ENCODE measurements at regions not wholly inside any gene's neighbourhood (a gene's known extent, or its start where the extent isn't known, plus 50 kb on each side); places are given as distances from the start of the nearest gene placed in this dataset.

DNA sequence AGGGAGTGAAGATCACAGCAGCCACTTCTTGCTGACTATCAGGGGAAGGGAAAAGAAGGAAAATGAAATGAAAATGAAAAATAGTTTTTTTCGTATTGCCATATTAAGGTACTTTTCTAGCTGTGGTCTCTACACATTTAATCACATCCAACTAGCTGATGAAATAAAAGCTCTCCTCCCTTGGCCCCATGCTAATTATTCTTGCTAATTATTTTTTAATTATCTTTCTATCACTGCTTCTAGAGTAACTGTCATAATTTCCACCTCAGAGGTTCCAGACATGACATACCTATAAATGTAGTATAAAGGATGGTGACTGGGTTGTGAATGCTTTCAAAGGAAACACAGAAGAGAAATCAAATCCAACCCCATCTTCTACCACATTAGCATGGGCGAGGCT is 334.1 kb upstream of the MAN1A1 start:
- Histone ChIP-seq H3K14ac (ENCODE audit: insufficient read depth, low read length) (no peak overlapping the region), H4K20me1 (ENCODE audit: control insufficient read depth, insufficient read depth, insufficient read length) (no peaks in the 10 kb centered on the region), H3K79me2 (ENCODE audit: insufficient read depth, low read length) (no peaks in the 10 kb centered on the region), H3K27ac (ENCODE audit: insufficient read length, low read depth, low read length) (no peak overlapping the region), H3K23ac (ENCODE audit: insufficient read length, low read depth, low read length) (no peak overlapping the region), H4K8ac (replicated peaks; ENCODE audit: insufficient read length, low read depth, low read length) (no peak overlapping the region), H3K9me3 (ENCODE audit: control insufficient read depth, low read depth, low read length) (no peaks in the 10 kb centered on the region), H2BK5ac (ENCODE audit: insufficient read length, low read length) (no peak overlapping the region), H3K9ac (ENCODE audit: extremely low read depth, insufficient read length, low read length) (no peak overlapping the region), H3K56ac (ENCODE audit: insufficient read length, low read depth, low read length) (no peak overlapping the region), H3K18ac (ENCODE audit: insufficient read length, low read depth, low read length) (no peak overlapping the region), H2BK20ac (ENCODE audit: low read depth, low read length, poor library complexity, severe bottlenecking) (no peak overlapping the region), H2BK120ac (ENCODE audit: low read depth, low read length, poor library complexity, severe bottlenecking) (no peak overlapping the region), H2BK15ac (ENCODE audit: low read depth, low read length) (no peak overlapping the region), H3K79me1 (ENCODE audit: insufficient read depth, low read depth, low read length, poor library complexity, severe bottlenecking) (no peaks in the 10 kb centered on the region), H3K23me2 (ENCODE audit: insufficient read length, low read depth, low read length, poor library complexity, severe bottlenecking) (no peaks in the 10 kb centered on the region), H4K5ac (ENCODE audit: insufficient read length, low read depth, low read length) (no peak overlapping the region), H2BK12ac (ENCODE audit: insufficient read length, low read depth, low read length) (no peak overlapping the region), H4K91ac (ENCODE audit: insufficient read length, low read depth, low read length) (no peak overlapping the region), H3K4ac (ENCODE audit: low read depth, low read length) (no peak overlapping the region), H2AK5ac (ENCODE audit: insufficient read length, low read length) (no peak overlapping the region), H2AFZ (ENCODE audit: low read length) (no peak overlapping the region), H3K4me1 (ENCODE audit: insufficient read depth, low read length) (no peaks in the 10 kb centered on the region), H3T11ph (ENCODE audit: low read length) (no peak overlapping the region), H3K27me3 (ENCODE audit: insufficient read depth, low read length) (no peaks in the 10 kb centered on the region), H3K4me2 (ENCODE audit: insufficient read depth, insufficient read length, low read length) (no peak overlapping the region)
- no CpG with 5 or more reads among the region's 2 CpGs for WGBS (ENCODE audit: extremely low coverage, insufficient read length, low lambda C conversion rate)
- no peaks in the 10 kb centered on the region for H3K4me1 Mint-ChIP-seq
- H3K9me3 Mint-ChIP-seq = no peaks in the 10 kb centered on the region
- H3K36me3 Mint-ChIP-seq (ENCODE audit: insufficient read depth in 1 of 3, low read depth in 3 of 3) = no peaks in the 10 kb centered on the region
- H3K27ac Mint-ChIP-seq = no peak overlapping the region
- no peak for DNase-seq
- H3K27me3 Mint-ChIP-seq (ENCODE audit: low read depth) = no peaks in the 10 kb centered on the region
- H3K4me3 Mint-ChIP-seq = no peak overlapping the region
- no peak for TF ChIP-seq CTCF (conservative IDR thresholded peaks at IDR 0.05)

All from H9 (cell line).